Transverse colon (tissue), 4 donors: ENCODE measurements at regions not wholly inside any gene's neighbourhood (a gene's known extent, or its start where the extent isn't known, plus 50 kb on each side); places are given as distances from the start of the nearest gene placed in this dataset.

Source experiments
- DNase-seq: peaks from one replicate; pipeline ENCODE4 v3.0.0-alpha.2; 2019
- H3K27ac ChIP-seq, 4 donors: fragments of 200-600 bp; sonication (generic); 2 replicates each; pipeline ENCODE4 v1.5.1; 2016 to 2018; ENCODE audit warnings: inconsistent platforms in 4 of 4
- H3K27me3 ChIP-seq: fragments of 200-600 bp; sonication (generic); 2 replicates; pipeline ENCODE4 v1.5.1; 2017; ENCODE audit warnings: inconsistent platforms
- H3K36me3 ChIP-seq, 4 donors: fragments of 200-600 bp; sonication (generic); 2 replicates each; pipeline ENCODE4 v1.5.1; 2017 to 2019; ENCODE audit warnings: inconsistent platforms in 4 of 4
- H3K4me1 ChIP-seq, 4 donors: fragments of 200-600 bp; sonication (generic); 2 replicates each; pipeline ENCODE4 v1.5.1; 2017 to 2020; ENCODE audit warnings: inconsistent platforms in 4 of 4
- H3K4me3 ChIP-seq, 4 donors: fragments of 200-600 bp; sonication (generic); 1 replicate in 1 of 4; 2 replicates in 3 of 4; pipeline versions ENCODE4 v1.5.1 to v1.6.1; 2017 to 2019; ENCODE audit warnings: inconsistent platforms in 4 of 4
- H3K9me3 ChIP-seq, 2 donors: fragments of 200-600 bp; sonication (generic); 2 replicates each; pipeline ENCODE4 v1.5.1; 2017 to 2019; ENCODE audit warnings: inconsistent platforms in 2 of 2
- CTCF ChIP-seq, 5 experiments: fragments of 200-600 bp in 3 of 5; fragments of 450-650 bp in 2 of 5; sonication (generic) in 3 of 5; IDR thresholded peaks; 1 replicate in 2 of 5; 2 replicates in 3 of 5; pipeline ENCODE4 v1.5.1; 2016 to 2017; ENCODE audit warnings: antibody characterized with exemption in 5 of 5, inconsistent platforms in 3 of 5, mild to moderate bottlenecking in 2 of 5, moderate library complexity in 1 of 5
- EP300 ChIP-seq: sonication (generic); formaldehyde crosslinking; IDR thresholded peaks from one replicate; pipeline ENCODE4 v1.6.1; 2017; ENCODE audit warnings: antibody characterized with exemption, low read depth
- POLR2A ChIP-seq: fragments of 450-650 bp; IDR thresholded peaks from one replicate; pipeline ENCODE4 v1.6.1; 2016; ENCODE audit warnings: antibody characterized with exemption, mild to moderate bottlenecking, moderate library complexity
- POLR2AphosphoS5 ChIP-seq, 3 donors: sonication (generic); formaldehyde crosslinking; IDR thresholded peaks; one replicate each; pipeline ENCODE4 v1.6.1; 2016; ENCODE audit warnings: antibody characterized with exemption in 3 of 3
- WGBS, 2 donors: methylation state at CpG; one replicate each; pipeline ENCODE4 v1.1.5; 2018; ENCODE audit warnings: low coverage in 1 of 2; 5-methylcytosine and 5-hydroxymethylcytosine counted together
- in situ Hi-C, 4 donors: fragments of 200-750 bp; cut with MboI; loops; one replicate each; pipeline versions ENCODE4 v1.15.0 to v1.15.1; 2017; ENCODE audit warnings: low sequenced_read_pairs in 3 of 4, low pct_ligation_motif_present in 1 of 4, low pct_unique_long_range_greater_than_20kb in 1 of 4
- intact Hi-C: fragments of 100-400 bp; cut with DNase I; formaldehyde crosslinking; loops from one replicate; pipeline ENCODE4 v1.15.1; 2023; ENCODE audit warnings: low total_unique reads

- in situ Hi-C loops (no loop called here), intact Hi-C loops (no loop called here)
- no peaks in the 10 kb centered on the region for H3K27me3 ChIP-seq
- DNase-seq: no peak
- no peaks in the 10 kb centered on the region for H3K4me1 ChIP-seq
- H3K9me3 ChIP-seq: no peaks in the 10 kb centered on the region
- no peak overlapping the region for H3K4me3 ChIP-seq
- H3K36me3 ChIP-seq: no peaks in the 10 kb centered on the region
- no peak overlapping the region for H3K27ac ChIP-seq
- WGBS, 2 donors: 76 to 82% methylated on average over 5 of the region's 5 CpGs
- TF ChIP-seq EP300: no peak
- no peak for TF ChIP-seq POLR2AphosphoS5 (IDR thresholded peaks at IDR 0.05)
- no peak for TF ChIP-seq CTCF (IDR thresholded peaks at IDR 0.05)
- TF ChIP-seq POLR2A: no peak
Measured at GRCh38 chr5:142461028-142461590, 136.3 kb upstream of the SPRY4 start.

- in situ Hi-C loops (no loop called here), intact Hi-C loops (no loop called here)
- Histone ChIP-seq H3K4me1 (no peaks in the 10 kb centered on the region), H3K27ac (no peak overlapping the region), H3K27me3 (no peaks in the 10 kb centered on the region), H3K36me3 (no peaks in the 10 kb centered on the region), H3K9me3 (no peaks in the 10 kb centered on the region), H3K4me3 (no peak overlapping the region)
- 67% methylated on average over 1 of the region's 1 CpG; no CpG with 5 or more reads in 1 of the 2 donors for WGBS, 2 donors
- no peak for TF ChIP-seq EP300
- TF ChIP-seq POLR2AphosphoS5 (IDR thresholded peaks at IDR 0.05): no peak
- TF ChIP-seq POLR2A: no peak
- no peak for TF ChIP-seq CTCF (IDR thresholded peaks at IDR 0.05)
- DNase-seq: no peak
Measured at GRCh38 chr5:142459209-142459608, 134.4 kb upstream of the SPRY4 start.

- TF ChIP-seq POLR2A: no peak
- TF ChIP-seq EP300: no peak
- TF ChIP-seq CTCF (IDR thresholded peaks at IDR 0.05): no peak
- no peak for TF ChIP-seq POLR2AphosphoS5 (IDR thresholded peaks at IDR 0.05)
- no peak for DNase-seq
- Histone ChIP-seq H3K27ac (no peak overlapping the region), H3K27me3 (no peaks in the 10 kb centered on the region), H3K4me1 (no peaks in the 10 kb centered on the region), H3K4me3 (no peak overlapping the region), H3K9me3 (peaks cover 0 to 3% of the 10 kb centered on the region in 2 donors), H3K36me3 (no peaks in the 10 kb centered on the region)
- in situ Hi-C loops: no loop called here
- 60 to 67% methylated on average over 1 to 2 of the region's 2 CpGs for WGBS, 2 donors
- intact Hi-C loops: no loop called here
Measured at GRCh38 chr5:142455856-142456255, 131.0 kb upstream of the SPRY4 start.

- Histone ChIP-seq H3K9me3 (peaks cover 0 to 3% of the 10 kb centered on the region in 2 donors), H3K36me3 (no peaks in the 10 kb centered on the region), H3K4me3 (no peak overlapping the region), H3K27me3 (no peaks in the 10 kb centered on the region), H3K27ac (no peak overlapping the region), H3K4me1 (no peaks in the 10 kb centered on the region)
- intact Hi-C loops (no loop called here), in situ Hi-C loops (no loop called here)
- TF ChIP-seq CTCF (IDR thresholded peaks at IDR 0.05) (no peak), POLR2A (no peak), EP300 (no peak), POLR2AphosphoS5 (IDR thresholded peaks at IDR 0.05) (no peak)
- WGBS, 2 donors: 71% methylated on average over 7 of the region's 7 CpGs; no CpG with 5 or more reads in 1 of the 2 donors
- DNase-seq: no peak
Measured at GRCh38 chr5:142453932-142454331, 129.1 kb upstream of the SPRY4 start.
